ACHN (cell line): ENCODE measurements at regions not wholly inside any gene's neighbourhood (a gene's known extent, or its start where the extent isn't known, plus 50 kb on each side); places are given as distances from the start of the nearest gene placed in this dataset.
A peak's percentile ranks its signal among the peaks of the same experiment; 100 is the strongest.
"Not testable (repeated sequence)": the region's sequence is repeated elsewhere in the genome, so short reads cannot be mapped to it uniquely, and the experiment has no call there.

Experiments used
- DNase-seq: peaks from one replicate; pipeline ENCODE4 v3.0.0-alpha.2; 2015
- in situ Hi-C: cut with HindIII; loops from 2 replicates; pipeline ENCODE4 v1.10.0; 2017; ENCODE audit warnings: low sequenced_read_pairs, low pct_ligation_motif_present, low pct_unique_long_range_greater_than_20kb

GRCh38 chr3:62926494-62926893, 51.3 kb upstream of the CADPS start:
- no peak for DNase-seq
- in situ Hi-C loops, result no loop called here

GRCh38 chr3:62928256-62928655, 53.0 kb upstream of the CADPS start:
- no peak for DNase-seq
- in situ Hi-C loops, result no loop called here

- no peak for DNase-seq
- in situ Hi-C loops, result no loop called here
These were observed 54.6 kb upstream of the CADPS start for GRCh38 chr3:62929771-62930170.

- no peak for DNase-seq
- in situ Hi-C loops, result no loop called here
These were observed 60.6 kb upstream of the CADPS start for GRCh38 chr3:62935793-62936192.

GRCh38 chr3:62936626-62937254, 61.5 kb upstream of the CADPS start:
- no peak for DNase-seq
- in situ Hi-C loops, result no loop called here

- DNase-seq, result no peak
- in situ Hi-C loops, result no loop called here
These were observed 63.4 kb upstream of the CADPS start for GRCh38 chr3:62938583-62938982.

GRCh38 chr3:62939707-62940106, 64.5 kb upstream of the CADPS start:
- DNase-seq, result no peak
- in situ Hi-C loops, result no loop called here

- peak; percentile 5 for DNase-seq
- in situ Hi-C loops, result no loop called here
These were observed 65.8 kb upstream of the CADPS start for GRCh38 chr3:62940771-62941563.

- in situ Hi-C loops, result no loop called here
- DNase-seq, result no peak
These were observed 67.0 kb upstream of the CADPS start for GRCh38 chr3:62942227-62942626.

GRCh38 chr3:62942764-62943163, 67.5 kb upstream of the CADPS start:
- in situ Hi-C loops, result no loop called here
- DNase-seq, result no peak

- DNase-seq, result no peak
- in situ Hi-C loops, result no loop called here
These were observed 73.7 kb upstream of the CADPS start for GRCh38 chr3:62948921-62949320.

- in situ Hi-C loops, result no loop called here
These were observed 75.0 kb upstream of the CADPS start for GRCh38 chr3:62950210-62950609.

GRCh38 chr3:62951037-62951613, 75.9 kb upstream of the CADPS start:
- in situ Hi-C loops, result no loop called here
- no peak for DNase-seq

More at GRCh38 chr3:62950210-62950609, 75.0 kb upstream of the CADPS start:
- DNase-seq, result no peak

- in situ Hi-C loops, DNase-seq: not testable (repeated sequence)
These were observed 76.7 kb upstream of the CADPS start for GRCh38 chr3:62951880-62952279.

GRCh38 chr3:62954580-62954979, 79.4 kb upstream of the CADPS start:
- DNase-seq, result no peak
- in situ Hi-C loops, result no loop called here

- in situ Hi-C loops, result no loop called here
- no peak for DNase-seq
These were observed 79.9 kb upstream of the CADPS start for GRCh38 chr3:62955126-62955525.

GRCh38 chr3:62956411-62956810, 81.2 kb upstream of the CADPS start:
- in situ Hi-C loops, result no loop called here
- no peak for DNase-seq

- in situ Hi-C loops, result no loop called here
- no peak for DNase-seq
These were observed 86.8 kb upstream of the CADPS start for GRCh38 chr3:62961874-62962556.

GRCh38 chr3:62962714-62963113, 87.5 kb upstream of the CADPS start:
- in situ Hi-C loops, result no loop called here
- DNase-seq, result no peak
